HFFc6 (cell line): ENCODE measurements at regions not wholly inside any gene's neighbourhood (a gene's known extent, or its start where the extent isn't known, plus 50 kb on each side); places are given as distances from the start of the nearest gene placed in this dataset.

ENCODE experiments used
- DNase-seq: peaks from one replicate; pipeline ENCODE4 v3.0.0-alpha.2; 2018
- H3K27ac Mint-ChIP-seq: 2 replicates; pipeline ENCODE4 v1.8.0; 2020; ENCODE audit warnings: mild to moderate bottlenecking, mixed read lengths
- H3K27me3 Mint-ChIP-seq: 2 replicates; pipeline ENCODE4 v1.8.0; 2021; ENCODE audit warnings: mild to moderate bottlenecking, moderate library complexity, mixed read lengths; ENCODE audit not compliant: insufficient read depth
- H3K36me3 Mint-ChIP-seq: 2 replicates; pipeline ENCODE4 v1.8.0; 2021; ENCODE audit warnings: low read depth, mixed read lengths
- H3K4me1 Mint-ChIP-seq: 2 replicates; pipeline ENCODE4 v1.8.0; 2020; ENCODE audit warnings: low read depth, mixed read lengths
- H3K4me3 Mint-ChIP-seq: 2 replicates; pipeline ENCODE4 v1.8.0; 2020; ENCODE audit warnings: mild to moderate bottlenecking, moderate library complexity, mixed read lengths
- H3K9me3 Mint-ChIP-seq: 2 replicates; pipeline ENCODE4 v1.8.0; 2020; ENCODE audit warnings: mild to moderate bottlenecking, mixed read lengths
- CTCF ChIP-seq: fragments of 200-600 bp; sonication (generic); IDR thresholded peaks from 2 replicates; pipeline ENCODE4 v1.5.0; 2021; ENCODE audit warnings: antibody characterized with exemption, mild to moderate bottlenecking

DNA sequence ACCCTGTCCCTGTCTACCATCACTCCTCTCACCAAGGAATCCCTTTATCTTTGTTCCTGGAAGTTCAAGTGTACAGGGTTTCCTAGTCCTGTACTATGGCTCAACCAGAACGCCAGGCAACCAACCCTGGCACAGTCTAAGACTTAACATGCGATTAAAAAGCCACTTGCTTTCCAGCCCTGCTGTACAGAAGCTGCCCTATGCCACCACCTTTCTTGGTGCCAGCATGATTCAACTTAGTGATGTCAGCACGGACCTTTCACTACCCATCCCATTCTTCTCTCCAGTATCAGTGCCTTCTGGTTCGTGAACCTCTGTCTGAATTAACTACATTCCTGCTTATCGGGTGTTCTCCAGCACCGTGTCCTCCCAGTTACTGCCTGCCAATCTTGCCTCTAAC, 151.1 kb downstream of the KLF12 start:
- DNase-seq: no peak
- Mint-ChIP-seq H3K4me1 (0 out of 2 replicates have a peak, but pooled peaks cover 6% of the 10 kb centered on the region), H3K36me3 (no peaks in the 10 kb centered on the region), H3K27me3 (no peaks in the 10 kb centered on the region), H3K27ac (no peak overlapping the region), H3K9me3 (no peaks in the 10 kb centered on the region), H3K4me3 (no peak overlapping the region)
- TF ChIP-seq CTCF: no peak

GRCh38 chr13:73981595-73981994, 152.6 kb downstream of the KLF12 start:
- Mint-ChIP-seq H3K4me3 (no peak overlapping the region), H3K27ac (no peak overlapping the region), H3K9me3 (no peaks in the 10 kb centered on the region), H3K27me3 (no peaks in the 10 kb centered on the region), H3K4me1 (0 out of 2 replicates have a peak, but pooled peaks cover 6% of the 10 kb centered on the region), H3K36me3 (peaks cover 2% of the 10 kb centered on the region)
- TF ChIP-seq CTCF: no peak
- no peak for DNase-seq

DNA sequence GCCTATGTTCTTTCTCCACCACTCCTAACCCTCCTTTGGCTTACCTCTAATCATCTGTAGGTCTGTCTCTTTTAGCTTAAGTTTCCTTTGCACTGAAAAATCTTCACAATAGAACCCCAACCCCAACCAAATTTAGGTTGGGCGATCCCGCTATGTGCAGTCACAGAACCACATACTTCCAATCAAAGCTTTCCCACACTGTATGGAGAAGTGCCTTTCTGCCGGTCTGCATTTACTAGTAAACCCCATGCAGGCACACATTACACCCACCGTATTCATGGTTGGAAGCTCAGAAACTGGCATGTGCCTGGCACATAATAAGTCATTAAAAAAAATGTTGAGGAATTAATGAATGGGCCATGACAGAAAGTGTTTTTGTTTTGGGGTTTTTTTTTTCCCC, 158.4 kb downstream of the KLF12 start:
- peaks cover 11% of the 10 kb centered on the region for H3K36me3 Mint-ChIP-seq

GRCh38 chr13:73974051-73974450, 160.2 kb downstream of the KLF12 start:
- no peak for DNase-seq
- TF ChIP-seq CTCF: no peak
- Mint-ChIP-seq H3K9me3 (no peaks in the 10 kb centered on the region), H3K27ac (no peak overlapping the region), H3K4me1 (peaks cover 29% of the 10 kb centered on the region), H3K27me3 (peaks cover 1% of the 10 kb centered on the region), H3K36me3 (peaks cover 11% of the 10 kb centered on the region), H3K4me3 (no peak overlapping the region)

More for the DNA sequence above, 158.4 kb downstream of the KLF12 start:
- H3K27me3 Mint-ChIP-seq: peaks cover 1% of the 10 kb centered on the region
- H3K9me3 Mint-ChIP-seq: no peaks in the 10 kb centered on the region
- no peak for DNase-seq
- H3K27ac Mint-ChIP-seq: no peak overlapping the region
- TF ChIP-seq CTCF: no peak
- H3K4me3 Mint-ChIP-seq: no peak overlapping the region
- peaks cover 30% of the 10 kb centered on the region for H3K4me1 Mint-ChIP-seq

DNA sequence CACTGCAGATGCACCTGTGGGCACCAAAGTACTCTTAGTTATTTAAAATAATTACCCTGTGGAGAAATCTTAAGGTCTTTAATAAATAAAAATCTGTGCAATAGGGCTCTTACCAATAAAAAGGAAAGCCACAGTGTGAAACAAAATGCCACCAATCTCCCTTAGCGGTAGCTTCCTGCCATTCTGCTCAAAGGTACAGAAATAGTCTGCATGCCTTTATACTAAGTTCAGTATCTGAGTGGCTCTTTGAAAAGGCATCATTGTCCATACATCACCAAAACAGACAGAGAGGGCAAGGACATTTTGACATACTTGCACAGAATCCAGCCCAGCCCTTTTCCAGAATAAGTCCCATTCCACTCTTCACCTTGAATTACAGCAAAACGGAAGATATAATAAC, 161.0 kb downstream of the KLF12 start:
- no peak for DNase-seq
- Mint-ChIP-seq H3K9me3 (no peaks in the 10 kb centered on the region), H3K27ac (no peak overlapping the region), H3K36me3 (peaks cover 11% of the 10 kb centered on the region), H3K27me3 (peaks cover 1% of the 10 kb centered on the region), H3K4me1 (peaks cover 24% of the 10 kb centered on the region), H3K4me3 (no peak overlapping the region)
- no peak for TF ChIP-seq CTCF

DNA sequence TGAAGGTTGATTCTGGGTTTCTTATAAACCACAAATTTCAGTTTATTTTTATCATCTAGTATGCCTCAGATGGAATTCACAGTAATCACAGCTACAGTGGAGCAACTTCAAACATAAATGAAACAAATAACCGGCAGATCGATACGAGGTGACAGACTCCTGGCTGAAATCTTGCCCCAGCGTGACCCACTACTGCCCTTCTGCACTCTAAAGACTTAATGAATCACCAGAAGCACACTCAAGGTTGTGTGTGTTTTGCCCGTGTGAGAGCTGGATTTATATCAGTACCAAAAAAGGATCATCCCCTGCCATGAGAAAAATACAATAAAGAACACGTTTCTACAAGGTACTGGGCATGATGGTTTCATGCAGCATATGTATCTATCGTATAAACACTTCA, 161.7 kb downstream of the KLF12 start:
- peaks cover 24% of the 10 kb centered on the region for H3K4me1 Mint-ChIP-seq
- no peak overlapping the region for H3K27ac Mint-ChIP-seq
- TF ChIP-seq CTCF: no peak
- H3K9me3 Mint-ChIP-seq: no peaks in the 10 kb centered on the region
- no peak for DNase-seq
- peaks cover 1% of the 10 kb centered on the region for H3K27me3 Mint-ChIP-seq
- H3K4me3 Mint-ChIP-seq: no peak overlapping the region
- peaks cover 11% of the 10 kb centered on the region for H3K36me3 Mint-ChIP-seq
